ENCODE measurements at regions not wholly inside any gene's neighbourhood (a gene's known extent, or its start where the extent isn't known, plus 50 kb on each side); places are given as distances from the start of the nearest gene placed in this dataset.

DNA sequence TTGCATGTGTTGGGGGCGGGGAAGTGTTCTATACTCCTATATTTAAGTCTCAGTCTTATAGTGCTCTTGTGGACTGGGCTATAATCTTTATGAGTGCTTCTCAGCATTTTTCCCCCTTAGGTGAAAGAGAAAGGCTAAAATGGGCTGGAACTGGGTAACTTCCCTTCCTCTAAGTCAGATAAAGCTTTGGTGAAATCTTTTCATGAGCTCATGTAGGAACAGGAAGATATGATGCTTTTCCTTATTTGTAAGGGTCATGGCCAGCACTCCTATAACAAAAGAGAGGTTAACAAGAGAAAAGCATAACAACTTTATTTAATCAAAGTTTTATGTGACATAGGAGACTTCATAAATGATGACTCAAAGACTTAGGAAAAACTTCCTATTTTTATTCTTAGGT lies 841.5 kb downstream of the SLC16A7 start:
- TF ChIP-seq, protein P1, sequence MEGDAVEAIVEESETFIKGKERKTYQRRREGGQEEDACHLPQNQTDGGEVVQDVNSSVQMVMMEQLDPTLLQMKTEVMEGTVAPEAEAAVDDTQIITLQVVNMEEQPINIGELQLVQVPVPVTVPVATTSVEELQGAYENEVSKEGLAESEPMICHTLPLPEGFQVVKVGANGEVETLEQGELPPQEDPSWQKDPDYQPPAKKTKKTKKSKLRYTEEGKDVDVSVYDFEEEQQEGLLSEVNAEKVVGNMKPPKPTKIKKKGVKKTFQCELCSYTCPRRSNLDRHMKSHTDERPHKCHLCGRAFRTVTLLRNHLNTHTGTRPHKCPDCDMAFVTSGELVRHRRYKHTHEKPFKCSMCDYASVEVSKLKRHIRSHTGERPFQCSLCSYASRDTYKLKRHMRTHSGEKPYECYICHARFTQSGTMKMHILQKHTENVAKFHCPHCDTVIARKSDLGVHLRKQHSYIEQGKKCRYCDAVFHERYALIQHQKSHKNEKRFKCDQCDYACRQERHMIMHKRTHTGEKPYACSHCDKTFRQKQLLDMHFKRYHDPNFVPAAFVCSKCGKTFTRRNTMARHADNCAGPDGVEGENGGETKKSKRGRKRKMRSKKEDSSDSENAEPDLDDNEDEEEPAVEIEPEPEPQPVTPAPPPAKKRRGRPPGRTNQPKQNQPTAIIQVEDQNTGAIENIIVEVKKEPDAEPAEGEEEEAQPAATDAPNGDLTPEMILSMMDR (IDR thresholded peaks at IDR 0.05; ENCODE audit: borderline replicate concordance, insufficient read depth, low read depth, low read length) = no peak
- no peak overlapping the region for H3K4me3 ChIP-seq (ENCODE audit: low read depth, low read length)

DNA sequence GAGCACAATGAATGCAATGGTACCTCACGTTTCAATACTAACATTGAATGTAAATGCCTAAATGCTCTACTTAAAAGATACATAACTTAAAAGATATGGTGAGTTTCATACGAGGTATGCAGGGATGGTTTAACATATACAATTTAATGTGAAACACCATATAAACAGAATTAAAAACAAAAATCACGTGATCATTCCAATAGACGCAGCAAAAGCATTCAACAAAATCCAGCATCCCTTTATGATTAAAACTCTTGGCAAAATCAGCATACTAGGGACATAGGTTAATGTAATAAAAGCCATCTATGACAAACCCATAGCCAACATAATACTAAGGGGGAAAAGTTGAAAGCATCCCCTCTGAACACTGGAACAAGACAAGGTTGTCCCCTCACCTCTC lies 845.7 kb downstream of the SLC16A7 start:
- TF ChIP-seq, protein P1 (IDR thresholded peaks at IDR 0.05; ENCODE audit: borderline replicate concordance, insufficient read depth, low read depth, low read length) = no peak
- H3K4me3 ChIP-seq (ENCODE audit: low read depth, low read length) = no peak overlapping the region

DNA sequence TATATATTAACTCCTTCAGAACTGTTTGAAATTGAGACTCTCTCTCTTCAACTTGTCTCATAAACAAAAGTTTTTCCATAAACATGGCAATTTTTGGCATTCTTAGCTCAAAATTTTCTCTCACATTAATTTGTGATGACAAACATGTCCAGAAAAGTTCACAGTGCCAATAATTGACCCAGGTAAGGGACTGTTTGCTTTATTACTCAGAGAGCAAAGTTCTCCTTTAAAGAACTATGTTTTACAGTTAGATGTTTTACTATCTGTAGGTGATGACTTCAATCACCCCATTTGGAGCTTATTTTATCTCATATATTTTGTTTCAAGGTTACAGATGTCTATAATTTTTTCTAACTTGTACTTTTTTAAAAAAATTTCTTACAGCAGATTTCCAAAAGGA lies 855.6 kb downstream of the SLC16A7 start:
- TF ChIP-seq, protein P1 (IDR thresholded peaks at IDR 0.05; ENCODE audit: borderline replicate concordance, insufficient read depth, low read depth, low read length) = no peak
- H3K4me3 ChIP-seq (ENCODE audit: low read depth, low read length) = no peak overlapping the region

DNA sequence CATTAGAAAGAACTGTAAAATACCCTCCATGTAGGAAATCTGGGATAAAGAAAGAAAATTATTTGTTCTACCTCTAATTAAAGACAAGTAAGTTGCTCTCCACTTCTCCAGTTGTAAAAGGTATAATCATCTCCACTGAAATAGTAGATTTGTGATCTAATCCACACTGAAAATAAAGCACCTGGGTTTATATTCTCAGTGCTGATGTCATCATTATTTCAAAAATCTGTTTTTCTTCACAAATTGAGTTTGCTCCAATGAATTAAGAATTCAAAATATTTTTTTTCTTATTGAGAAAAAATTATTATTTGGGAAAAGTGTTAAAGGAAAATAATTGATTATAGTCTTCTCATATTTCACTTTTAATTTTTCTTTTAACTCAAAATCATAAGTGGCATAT lies 869.2 kb downstream of the SLC16A7 start:
- H3K4me3 ChIP-seq (ENCODE audit: low read depth, low read length) = no peak overlapping the region
- TF ChIP-seq, protein P1 (IDR thresholded peaks at IDR 0.05; ENCODE audit: borderline replicate concordance, insufficient read depth, low read depth, low read length) = no peak

DNA sequence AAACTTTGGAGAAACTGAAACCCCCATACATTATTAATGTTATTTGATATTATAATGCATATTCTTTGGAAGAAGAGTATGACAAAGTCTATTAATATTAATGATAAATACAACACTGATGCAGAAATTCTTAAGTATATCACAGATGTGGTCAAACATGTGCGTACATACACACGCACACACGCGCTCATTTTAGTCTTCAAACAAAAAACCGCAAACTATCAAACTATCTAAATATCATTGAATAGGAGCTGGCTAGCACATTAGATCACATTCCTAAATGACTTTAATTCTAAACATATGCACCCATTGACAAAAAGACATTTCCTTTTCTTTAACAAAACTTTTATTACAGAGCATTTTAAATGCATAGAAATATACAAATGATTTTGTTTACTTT lies 872.7 kb downstream of the SLC16A7 start:
- no peak overlapping the region for H3K4me3 ChIP-seq (ENCODE audit: low read depth, low read length)
- TF ChIP-seq, protein P1 (IDR thresholded peaks at IDR 0.05; ENCODE audit: borderline replicate concordance, insufficient read depth, low read depth, low read length) = no peak

DNA sequence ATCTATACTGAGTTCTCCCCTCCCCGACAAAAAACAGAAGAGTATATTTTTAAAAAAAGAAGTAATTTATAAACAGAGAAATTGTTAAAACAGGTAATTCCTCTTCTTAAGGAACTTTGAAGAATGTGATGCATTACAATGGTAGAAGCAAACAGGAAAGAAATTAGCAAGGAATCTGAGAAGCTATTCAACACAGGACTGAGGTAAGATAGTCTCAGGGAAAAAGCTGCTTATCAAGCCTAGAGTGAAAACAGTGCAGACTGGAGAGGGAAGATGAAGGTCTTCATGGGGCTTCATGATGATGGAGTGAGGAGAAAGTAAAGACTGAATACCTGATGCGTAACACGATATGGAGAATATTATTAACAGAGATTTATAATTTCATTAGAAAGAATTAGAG lies 880.0 kb downstream of the SLC16A7 start:
- no peak overlapping the region for H3K4me3 ChIP-seq (ENCODE audit: low read depth, low read length)
- TF ChIP-seq, protein P1 (IDR thresholded peaks at IDR 0.05; ENCODE audit: borderline replicate concordance, insufficient read depth, low read depth, low read length) = no peak

DNA sequence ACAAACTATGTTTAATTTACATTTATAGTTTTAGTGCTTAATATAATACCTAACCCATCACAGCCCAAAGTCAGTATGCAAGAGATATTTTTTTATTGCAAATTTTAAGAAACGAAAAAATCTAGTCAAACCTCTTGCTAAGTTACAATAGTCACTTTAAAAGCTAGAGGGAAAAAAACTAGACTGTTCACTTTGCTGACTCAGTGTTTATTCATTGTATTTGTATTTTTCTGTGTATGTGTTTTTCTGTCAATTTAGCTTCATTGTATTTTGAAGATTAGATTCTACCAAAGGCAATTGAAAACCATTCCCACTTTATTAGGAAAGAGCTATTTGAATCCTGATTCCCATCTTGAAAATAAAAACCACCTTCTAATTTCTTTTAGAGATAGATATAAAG lies 891.5 kb downstream of the SLC16A7 start:
- TF ChIP-seq, protein P1 (IDR thresholded peaks at IDR 0.05; ENCODE audit: borderline replicate concordance, insufficient read depth, low read depth, low read length) = no peak
- H3K4me3 ChIP-seq (ENCODE audit: low read depth, low read length) = no peak overlapping the region

Data from GM12875 (cell line).